Activated CD4-positive, alpha-beta memory T cell treated with anti-CD3 and anti-CD28 coated beads, Interleukin-2, amount 10 ng/mL, durations not matched to agents 7 days and 5 days (primary cell): ENCODE measurements at regions not wholly inside any gene's neighbourhood (a gene's known extent, or its start where the extent isn't known, plus 50 kb on each side); places are given as distances from the start of the nearest gene placed in this dataset.

Experiments
- CTCF ChIA-PET: fragments of 350-600 bp; sonication (Branson Sonifier 250); formaldehyde crosslinking; loops from one replicate; lab custom pipeline; 2021; ENCODE audit warnings: antibody characterized with exemption, inconsistent platforms; lab: Charles Lee
- POLR2A ChIA-PET: fragments of 350-600 bp; sonication (Branson Sonifier 250); formaldehyde crosslinking; loops from one replicate; lab custom pipeline; 2021; ENCODE audit warnings: antibody characterized with exemption; lab: Charles Lee
- DNase-seq: peaks from one replicate; pipeline ENCODE4 v3.0.0-alpha.2; 2020
- H3K27ac Mint-ChIP-seq: one replicate; pipeline ENCODE4 v1.8.0; 2021; ENCODE audit warnings: mild to moderate bottlenecking, mixed read lengths
- H3K27me3 Mint-ChIP-seq: one replicate; pipeline ENCODE4 v1.8.0; 2021; ENCODE audit warnings: mixed read lengths
- H3K36me3 Mint-ChIP-seq: one replicate; pipeline ENCODE4 v1.8.0; 2021; ENCODE audit warnings: low read depth, mixed read lengths
- H3K4me1 Mint-ChIP-seq: one replicate; pipeline ENCODE4 v1.8.0; 2021; ENCODE audit warnings: mixed read lengths
- H3K4me3 Mint-ChIP-seq: one replicate; pipeline ENCODE4 v1.8.0; 2021; ENCODE audit warnings: mild to moderate bottlenecking, mixed read lengths
- H3K9me3 Mint-ChIP-seq: one replicate; pipeline ENCODE4 v1.8.0; 2021; ENCODE audit warnings: mixed read lengths

- POLR2A ChIA-PET = no interaction called here
- H3K4me1 Mint-ChIP-seq = no peaks in the 10 kb centered on the region
- no peaks in the 10 kb centered on the region for H3K36me3 Mint-ChIP-seq
- no peaks in the 10 kb centered on the region for H3K9me3 Mint-ChIP-seq
- no peak overlapping the region for H3K27ac Mint-ChIP-seq
- CTCF ChIA-PET = no interaction called here
- no peak overlapping the region for H3K4me3 Mint-ChIP-seq
- peaks cover 16% of the 10 kb centered on the region for H3K27me3 Mint-ChIP-seq
- no peak for DNase-seq
These were observed 52.4 kb upstream of the UPP2 start for GRCh38 chr2:158049129-158049855.

- DNase-seq = no peak
- H3K4me1 Mint-ChIP-seq = no peaks in the 10 kb centered on the region
- H3K9me3 Mint-ChIP-seq = no peaks in the 10 kb centered on the region
- no peak overlapping the region for H3K4me3 Mint-ChIP-seq
- POLR2A ChIA-PET = no interaction called here
- peaks cover 20% of the 10 kb centered on the region for H3K27me3 Mint-ChIP-seq
- CTCF ChIA-PET = no interaction called here
- H3K27ac Mint-ChIP-seq = no peak overlapping the region
- no peaks in the 10 kb centered on the region for H3K36me3 Mint-ChIP-seq
These were observed 53.3 kb upstream of the UPP2 start for GRCh38 chr2:158048327-158048726.

GRCh38 chr2:158047156-158047611, 54.5 kb upstream of the UPP2 start:
- CTCF ChIA-PET = interaction anchor here (1.0 to 1.3 kb wide), 2 partner anchors 13 to 23 kb away, joined by 3 to 5 read pairs; no protein-coding TSS in a partner anchor
- Mint-ChIP-seq H3K9me3 (no peaks in the 10 kb centered on the region), H3K27me3 (peaks cover 20% of the 10 kb centered on the region), H3K4me1 (peaks cover 1% of the 10 kb centered on the region), H3K4me3 (no peak overlapping the region), H3K36me3 (no peaks in the 10 kb centered on the region), H3K27ac (no peak overlapping the region)
- POLR2A ChIA-PET = no interaction called here
- DNase-seq = no peak

GRCh38 chr2:158046121-158046880, 55.4 kb upstream of the UPP2 start:
- ChIA-PET POLR2A (no interaction called here), CTCF (interaction anchor here (1.0 kb wide), 1 partner anchor 22 kb away, joined by 5 read pairs; no protein-coding TSS in a partner anchor)
- H3K4me1 Mint-ChIP-seq = peaks cover 1% of the 10 kb centered on the region
- no peak for DNase-seq
- no peak overlapping the region for H3K4me3 Mint-ChIP-seq
- no peaks in the 10 kb centered on the region for H3K9me3 Mint-ChIP-seq
- no peak overlapping the region for H3K27ac Mint-ChIP-seq
- peaks cover 20% of the 10 kb centered on the region for H3K27me3 Mint-ChIP-seq
- H3K36me3 Mint-ChIP-seq = no peaks in the 10 kb centered on the region

GRCh38 chr2:158045362-158045761, 56.3 kb upstream of the UPP2 start:
- no peak overlapping the region for H3K27ac Mint-ChIP-seq
- no peaks in the 10 kb centered on the region for H3K9me3 Mint-ChIP-seq
- H3K4me3 Mint-ChIP-seq = no peak overlapping the region
- no peaks in the 10 kb centered on the region for H3K36me3 Mint-ChIP-seq
- CTCF ChIA-PET = interaction anchor here (1.0 kb wide), 1 partner anchor 21 kb away, joined by 5 read pairs; no protein-coding TSS in a partner anchor
- peaks cover 1% of the 10 kb centered on the region for H3K4me1 Mint-ChIP-seq
- H3K27me3 Mint-ChIP-seq = peaks cover 20% of the 10 kb centered on the region
- DNase-seq = no peak
- POLR2A ChIA-PET = no interaction called here

- H3K4me1 Mint-ChIP-seq = peaks cover 1% of the 10 kb centered on the region
- ChIA-PET POLR2A (no interaction called here), CTCF (no interaction called here)
- no peaks in the 10 kb centered on the region for H3K36me3 Mint-ChIP-seq
- H3K27ac Mint-ChIP-seq = no peak overlapping the region
- no peak for DNase-seq
- no peaks in the 10 kb centered on the region for H3K9me3 Mint-ChIP-seq
- peaks cover 18% of the 10 kb centered on the region for H3K27me3 Mint-ChIP-seq
- H3K4me3 Mint-ChIP-seq = no peak overlapping the region
These were observed 58.3 kb upstream of the UPP2 start for GRCh38 chr2:158043181-158043948.

- POLR2A ChIA-PET = no interaction called here
- Mint-ChIP-seq H3K27ac (no peak overlapping the region), H3K4me3 (no peak overlapping the region), H3K27me3 (peaks cover 18% of the 10 kb centered on the region), H3K9me3 (no peaks in the 10 kb centered on the region), H3K4me1 (peaks cover 1% of the 10 kb centered on the region), H3K36me3 (no peaks in the 10 kb centered on the region)
- CTCF ChIA-PET = no interaction called here
- DNase-seq = no peak
These were observed 59.0 kb upstream of the UPP2 start for GRCh38 chr2:158042666-158043065.

- Mint-ChIP-seq H3K27me3 (peaks cover 18% of the 10 kb centered on the region), H3K27ac (no peak overlapping the region), H3K4me3 (no peak overlapping the region), H3K9me3 (no peaks in the 10 kb centered on the region), H3K4me1 (peaks cover 1% of the 10 kb centered on the region), H3K36me3 (no peaks in the 10 kb centered on the region)
- ChIA-PET CTCF (no interaction called here), POLR2A (no interaction called here)
- DNase-seq = no peak
These were observed 59.4 kb upstream of the UPP2 start for GRCh38 chr2:158042245-158042644.

GRCh38 chr2:158041400-158041799, 60.3 kb upstream of the UPP2 start:
- Mint-ChIP-seq H3K36me3 (no peaks in the 10 kb centered on the region), H3K27ac (no peak overlapping the region), H3K4me3 (no peak overlapping the region), H3K9me3 (no peaks in the 10 kb centered on the region), H3K27me3 (peaks cover 15% of the 10 kb centered on the region), H3K4me1 (peaks cover 1% of the 10 kb centered on the region)
- ChIA-PET CTCF (interaction anchor here (1.0 kb wide), 1 partner anchor 30 kb away, joined by 4 read pairs; no protein-coding TSS in a partner anchor), POLR2A (no interaction called here)
- DNase-seq = no peak

- POLR2A ChIA-PET = no interaction called here
- Mint-ChIP-seq H3K4me3 (no peak overlapping the region), H3K36me3 (no peaks in the 10 kb centered on the region), H3K4me1 (peaks cover 1% of the 10 kb centered on the region), H3K27ac (no peak overlapping the region), H3K27me3 (peaks cover 13% of the 10 kb centered on the region), H3K9me3 (no peaks in the 10 kb centered on the region)
- no peak for DNase-seq
- CTCF ChIA-PET = no interaction called here
These were observed 62.8 kb upstream of the UPP2 start for GRCh38 chr2:158038901-158039300.

- Mint-ChIP-seq H3K36me3 (no peaks in the 10 kb centered on the region), H3K4me1 (no peaks in the 10 kb centered on the region), H3K27me3 (peaks cover 18% of the 10 kb centered on the region), H3K4me3 (no peak overlapping the region), H3K9me3 (no peaks in the 10 kb centered on the region), H3K27ac (no peak overlapping the region)
- DNase-seq = no peak
- ChIA-PET POLR2A (no interaction called here), CTCF (interaction anchor here (0.9 to 5.1 kb wide), 6 partner anchors 11 to 720 kb away, joined by 3 to 38 read pairs (median 8); no protein-coding TSS in a partner anchor)
These were observed 67.3 kb upstream of the UPP2 start for GRCh38 chr2:158034198-158034866.

GRCh38 chr2:158031371-158031770, 70.3 kb upstream of the UPP2 start:
- CTCF ChIA-PET = interaction anchor here (0.8 kb wide), 1 partner anchor 658 kb away, joined by 3 read pairs; no protein-coding TSS in a partner anchor
- POLR2A ChIA-PET = no interaction called here
- Mint-ChIP-seq H3K27me3 (peaks cover 15% of the 10 kb centered on the region), H3K36me3 (no peaks in the 10 kb centered on the region), H3K4me3 (no peak overlapping the region), H3K9me3 (no peaks in the 10 kb centered on the region), H3K27ac (no peak overlapping the region), H3K4me1 (no peaks in the 10 kb centered on the region)
- DNase-seq = no peak
